NCI-H526 (cell line): ENCODE measurements at regions not wholly inside any gene's neighbourhood (a gene's known extent, or its start where the extent isn't known, plus 50 kb on each side); places are given as distances from the start of the nearest gene placed in this dataset.
A peak's percentile ranks its signal among the peaks of the same experiment; 100 is the strongest.

Experiments
- DNase-seq, 2 experiments: peaks; one replicate each; lab custom pipeline; 2025; lab: John Stamatoyannopoulos, UW

DNA sequence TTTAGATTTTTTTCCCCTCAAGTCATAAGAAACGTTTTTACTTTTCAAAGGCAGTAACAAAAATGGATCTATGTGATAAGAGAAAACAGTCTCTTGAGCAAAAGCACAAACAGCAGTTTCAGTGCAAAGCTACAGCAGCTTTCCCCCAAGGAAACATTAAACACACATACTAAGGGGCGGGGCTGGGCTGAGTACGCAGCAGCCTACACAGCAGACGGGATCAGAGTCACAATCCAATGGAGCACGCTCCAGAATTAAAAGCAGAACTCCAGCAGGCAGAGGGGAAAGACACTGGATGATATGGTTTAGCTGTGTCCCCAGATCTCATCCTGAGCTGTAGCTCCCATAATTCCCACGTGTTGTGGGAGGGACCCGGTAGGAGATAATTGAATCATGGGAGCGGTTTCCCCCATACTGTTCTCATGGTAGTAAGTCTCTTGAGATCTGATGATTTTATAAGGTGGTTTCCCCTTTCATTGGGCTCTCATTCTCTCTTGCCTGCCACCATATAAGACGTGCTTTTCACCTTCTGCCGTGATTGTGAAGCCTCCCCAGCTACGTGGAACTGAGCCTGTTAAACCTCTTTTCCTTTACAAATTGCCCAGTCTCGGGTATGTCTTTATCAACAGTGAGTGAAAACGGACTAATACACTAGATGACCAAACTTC is 116.2 kb upstream of the SLCO3A1 start:
- DNase-seq: no peak

DNA sequence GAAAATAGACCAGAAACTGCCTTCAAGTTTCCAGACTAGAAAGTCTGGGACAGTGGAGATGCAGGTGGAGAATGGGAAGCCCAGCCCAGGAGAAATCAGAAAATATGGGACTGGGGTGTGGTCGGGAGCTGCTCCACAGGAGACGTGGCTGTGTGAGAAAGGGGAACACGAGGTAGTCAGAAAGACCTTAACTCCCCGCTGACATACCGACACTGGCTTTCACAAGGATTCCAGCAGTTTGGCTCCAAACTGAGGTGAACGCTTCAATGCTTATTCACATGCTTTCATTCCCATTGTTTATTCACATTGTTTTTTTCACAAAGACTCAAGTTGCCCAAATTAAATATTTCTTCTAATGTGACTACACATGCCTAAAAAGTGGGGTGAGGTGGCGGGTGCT is 111.5 kb upstream of the SLCO3A1 start:
- no peak for DNase-seq

DNA sequence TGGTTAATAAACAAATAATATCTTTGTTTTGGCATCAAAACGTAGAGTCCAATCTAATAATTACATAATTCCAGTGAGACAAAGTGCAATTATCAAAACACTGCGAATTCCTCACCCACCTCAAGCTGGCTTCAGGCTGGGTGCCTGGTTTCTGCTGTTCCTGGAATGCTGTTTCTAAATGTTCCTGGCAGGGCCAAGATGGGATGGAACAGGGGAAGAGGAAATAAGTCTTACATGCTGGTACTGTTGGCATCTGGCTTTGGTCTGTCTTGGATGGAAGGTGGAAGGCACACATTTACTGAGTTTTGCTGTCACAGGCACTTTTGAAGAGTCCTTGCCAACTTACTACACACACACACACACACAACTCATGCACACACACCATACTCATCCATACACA is 101.9 kb upstream of the SLCO3A1 start:
- DNase-seq: no peak

DNA sequence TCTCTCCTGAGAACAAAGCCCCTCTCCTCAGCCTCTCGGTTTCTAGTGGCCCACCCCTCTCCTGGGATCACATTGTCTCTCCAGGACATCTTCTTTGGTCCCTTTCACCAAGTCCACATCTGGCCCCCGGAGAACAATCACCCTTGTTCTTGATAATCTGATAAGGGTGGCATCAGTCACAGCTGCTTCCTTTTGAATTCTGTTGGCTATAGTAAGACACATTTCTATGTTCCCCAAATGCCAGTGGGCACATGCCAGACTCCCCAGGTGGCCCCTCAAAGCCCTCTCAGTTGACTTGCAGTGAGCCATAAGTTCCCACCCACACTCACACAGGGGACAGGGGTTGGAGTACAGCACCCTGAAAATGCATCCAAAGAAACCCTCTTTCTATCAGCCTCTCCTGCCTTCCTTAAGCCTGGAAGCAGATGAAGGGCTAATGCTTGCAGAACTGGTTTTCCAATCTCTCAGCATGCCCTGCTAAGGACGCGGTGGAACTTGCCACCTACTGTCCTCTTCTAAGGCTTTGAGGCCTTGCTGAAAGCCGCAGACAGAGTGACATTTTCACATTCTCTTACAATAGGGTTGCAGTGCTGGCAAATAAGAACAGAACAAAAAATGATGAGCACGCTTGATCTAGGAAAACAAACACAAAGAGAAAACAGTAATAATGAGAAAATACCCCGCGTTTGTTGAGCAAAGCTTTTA is 101.3 kb upstream of the SLCO3A1 start:
- peak in 1 of 2 experiments; percentile 10 for DNase-seq

DNA sequence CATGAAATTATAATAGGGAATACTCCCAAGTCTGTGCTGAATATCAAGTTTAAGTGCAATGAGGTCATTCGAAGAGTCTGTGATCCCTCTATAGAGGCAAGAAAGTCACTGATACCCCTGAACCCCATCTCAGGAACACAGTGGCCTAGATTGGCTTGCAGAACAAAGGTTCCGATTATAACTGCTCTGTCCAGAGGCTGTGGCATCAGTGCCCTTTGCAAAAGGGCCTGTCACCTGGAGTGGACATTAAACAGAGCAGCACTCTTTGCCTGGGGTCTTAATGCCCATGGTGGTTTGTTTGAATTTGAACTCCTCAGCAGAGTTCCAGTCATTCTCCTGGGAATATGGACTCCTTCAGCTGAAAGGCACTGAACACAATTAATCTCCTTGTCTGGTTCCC is 93.9 kb upstream of the SLCO3A1 start:
- no peak for DNase-seq

DNA sequence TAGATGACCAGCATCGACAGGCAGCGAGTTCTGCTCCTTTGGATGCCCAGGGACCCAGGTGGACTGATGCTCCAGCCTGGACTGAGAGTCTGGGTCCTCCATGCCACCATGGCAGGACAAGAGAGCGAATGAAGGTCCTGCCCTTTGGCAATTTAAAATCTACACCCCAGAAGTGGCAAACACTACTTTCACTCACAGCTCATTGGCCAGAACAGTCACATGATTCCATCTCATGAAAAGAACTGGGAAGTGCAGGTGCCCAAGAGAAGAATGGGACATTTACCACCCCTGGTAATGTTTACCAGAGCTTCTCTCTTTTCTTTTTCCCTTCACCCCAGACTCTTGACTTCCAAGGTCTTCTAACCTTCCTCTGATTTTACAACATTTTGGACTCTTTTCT is 87.8 kb upstream of the SLCO3A1 start:
- DNase-seq: no peak

DNA sequence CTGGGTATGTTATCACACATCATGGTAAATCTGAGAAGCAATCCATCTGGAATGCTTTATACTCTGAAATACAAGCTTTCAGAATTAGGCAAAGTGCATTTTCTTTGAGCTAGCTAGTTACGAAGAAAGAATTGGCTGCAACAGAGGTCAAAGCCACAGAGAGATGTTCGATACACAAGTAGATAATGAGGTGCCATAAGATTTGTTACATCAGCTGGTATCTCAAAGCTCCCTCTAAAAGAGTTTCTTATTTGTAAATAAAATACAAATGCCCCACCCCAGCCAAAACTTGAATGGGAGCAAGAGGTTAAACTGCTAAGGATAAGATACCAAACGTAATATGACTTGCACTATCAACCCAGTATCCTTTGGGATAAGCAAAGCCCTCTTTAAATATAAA is 84.0 kb upstream of the SLCO3A1 start:
- no peak for DNase-seq

DNA sequence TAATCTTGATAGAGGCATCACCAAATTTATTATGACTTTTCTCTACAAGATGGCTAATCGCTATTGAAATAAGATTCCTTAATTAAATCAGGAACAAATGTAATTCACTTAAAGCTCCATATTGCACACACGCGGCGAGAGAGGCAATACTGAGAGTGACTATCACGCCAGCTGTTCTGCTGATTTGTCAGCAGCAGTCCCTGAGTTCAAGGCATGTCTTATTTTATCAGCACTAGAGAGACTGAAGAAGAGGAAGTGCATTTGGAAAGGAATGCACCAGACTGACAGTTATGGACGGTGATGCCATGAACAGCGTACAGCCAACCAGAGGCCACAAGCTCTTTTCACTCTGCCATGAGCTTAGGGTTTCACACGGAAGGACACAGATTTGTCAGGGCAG is 83.6 kb upstream of the SLCO3A1 start:
- no peak for DNase-seq

DNA sequence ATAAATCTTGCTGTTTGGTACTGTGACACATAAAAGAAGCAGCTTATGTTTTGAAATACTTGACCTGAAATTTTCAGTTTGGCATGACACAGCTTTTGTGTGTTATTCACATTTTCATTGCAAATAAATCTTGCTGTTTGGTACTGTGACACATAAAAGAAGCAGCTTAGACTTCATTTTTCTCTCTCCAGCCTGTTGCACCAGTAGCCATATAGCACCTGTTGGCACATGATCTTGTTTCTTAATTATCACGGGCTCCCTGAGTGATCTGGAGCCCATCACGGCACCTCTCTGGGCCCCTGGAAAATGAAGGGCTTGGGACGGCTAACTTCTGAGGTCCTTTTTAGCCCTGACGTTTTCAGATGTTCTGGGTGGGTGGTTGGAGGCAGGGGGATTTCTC is 77.4 kb upstream of the SLCO3A1 start:
- no peak for DNase-seq

DNA sequence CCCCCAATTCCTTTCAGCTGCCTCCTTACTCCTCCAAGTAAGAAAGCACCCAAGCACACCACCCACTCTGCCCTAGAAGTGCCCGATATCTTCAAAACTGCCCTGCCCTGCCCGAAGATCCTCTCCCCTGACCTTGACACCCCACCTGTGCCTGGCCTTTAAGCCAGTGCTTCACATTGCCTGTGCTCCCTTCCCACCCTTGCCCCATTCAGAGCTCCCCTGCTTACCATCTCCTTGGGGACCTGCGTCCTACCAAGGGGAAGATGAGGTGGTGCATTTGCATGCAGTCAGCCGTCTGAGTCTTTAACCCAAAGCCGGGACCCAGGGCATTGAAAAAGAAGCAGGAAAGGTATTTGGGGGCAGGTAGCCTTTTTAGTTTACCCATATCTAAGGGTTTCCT is 73.5 kb upstream of the SLCO3A1 start:
- peak; percentile 46 to 58 for DNase-seq

DNA sequence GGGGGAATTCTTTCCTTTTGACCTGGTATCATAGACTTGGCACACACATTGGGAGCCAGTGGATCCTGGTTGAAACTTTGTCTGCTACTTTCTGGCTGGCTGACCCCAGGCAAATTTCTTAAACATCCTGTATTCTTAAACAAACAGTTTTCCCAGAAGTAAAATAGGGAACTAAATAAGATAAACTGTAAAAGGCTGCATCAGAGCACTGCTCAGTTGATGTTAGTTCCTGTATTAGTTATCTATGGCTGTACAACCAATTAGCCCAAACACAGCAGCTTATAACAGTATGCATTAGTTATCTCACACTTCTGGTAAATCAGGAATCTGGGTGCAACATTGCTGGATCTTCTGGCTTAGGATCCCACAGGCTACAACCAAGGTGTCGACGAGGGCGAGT is 73.1 kb upstream of the SLCO3A1 start:
- peak; percentile 27 to 50 for DNase-seq

DNA sequence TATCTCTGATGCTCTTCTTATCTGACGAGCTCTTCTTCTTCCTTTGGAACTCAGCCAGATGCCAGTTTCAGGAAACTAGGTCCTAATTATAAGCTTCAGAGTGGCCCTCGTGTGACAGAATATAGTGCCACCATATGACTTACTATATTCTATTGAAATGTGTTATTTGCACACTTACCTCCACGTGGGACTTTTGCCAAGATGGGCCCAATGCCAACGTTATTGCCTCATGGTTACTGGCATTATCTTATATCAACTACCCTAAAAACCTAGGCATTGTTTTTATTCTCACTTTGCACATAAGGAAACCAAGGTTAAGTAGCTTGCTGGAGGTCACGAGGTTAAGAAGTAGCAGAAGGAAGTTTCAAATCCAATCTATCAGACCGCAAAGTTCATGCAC is 71.3 kb upstream of the SLCO3A1 start:
- DNase-seq: no peak

DNA sequence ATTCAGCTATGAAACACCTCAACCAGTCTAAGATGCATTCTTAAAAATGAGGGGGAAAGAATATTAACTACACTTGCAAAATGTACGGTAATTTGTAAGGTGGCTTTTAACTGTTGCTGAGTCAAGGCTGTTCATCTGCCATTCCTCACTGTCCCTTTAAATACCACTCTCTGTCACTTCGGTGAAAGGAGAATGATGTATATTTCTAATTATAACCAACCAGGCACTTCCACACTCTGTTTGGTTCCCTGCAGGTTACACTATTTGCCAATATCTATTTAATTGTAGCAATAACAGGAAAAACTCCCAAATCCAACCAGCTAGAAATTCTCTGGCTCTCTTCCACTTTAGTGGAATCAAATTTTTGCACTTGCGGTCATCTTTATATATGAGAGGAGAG is 70.5 kb upstream of the SLCO3A1 start:
- no peak for DNase-seq

DNA sequence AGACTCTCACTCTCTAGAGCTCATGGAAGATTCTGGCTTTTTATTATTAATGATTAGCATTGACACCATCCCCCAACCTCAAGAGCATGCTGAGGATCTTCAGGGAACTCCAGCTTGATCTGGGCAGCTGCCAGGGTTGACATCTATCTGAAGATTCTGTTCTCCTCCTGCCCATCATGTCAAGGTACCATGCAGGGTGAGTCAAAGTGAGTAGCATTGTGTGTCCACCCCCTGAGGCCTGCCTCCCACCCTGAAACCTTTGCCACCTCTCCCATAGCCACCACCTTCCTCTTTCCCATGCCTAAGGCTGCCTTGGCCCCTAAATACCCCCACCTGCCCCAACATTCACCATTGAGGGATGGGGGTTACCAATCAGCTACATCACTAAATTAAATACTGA is 70.1 kb upstream of the SLCO3A1 start:
- no peak for DNase-seq

DNA sequence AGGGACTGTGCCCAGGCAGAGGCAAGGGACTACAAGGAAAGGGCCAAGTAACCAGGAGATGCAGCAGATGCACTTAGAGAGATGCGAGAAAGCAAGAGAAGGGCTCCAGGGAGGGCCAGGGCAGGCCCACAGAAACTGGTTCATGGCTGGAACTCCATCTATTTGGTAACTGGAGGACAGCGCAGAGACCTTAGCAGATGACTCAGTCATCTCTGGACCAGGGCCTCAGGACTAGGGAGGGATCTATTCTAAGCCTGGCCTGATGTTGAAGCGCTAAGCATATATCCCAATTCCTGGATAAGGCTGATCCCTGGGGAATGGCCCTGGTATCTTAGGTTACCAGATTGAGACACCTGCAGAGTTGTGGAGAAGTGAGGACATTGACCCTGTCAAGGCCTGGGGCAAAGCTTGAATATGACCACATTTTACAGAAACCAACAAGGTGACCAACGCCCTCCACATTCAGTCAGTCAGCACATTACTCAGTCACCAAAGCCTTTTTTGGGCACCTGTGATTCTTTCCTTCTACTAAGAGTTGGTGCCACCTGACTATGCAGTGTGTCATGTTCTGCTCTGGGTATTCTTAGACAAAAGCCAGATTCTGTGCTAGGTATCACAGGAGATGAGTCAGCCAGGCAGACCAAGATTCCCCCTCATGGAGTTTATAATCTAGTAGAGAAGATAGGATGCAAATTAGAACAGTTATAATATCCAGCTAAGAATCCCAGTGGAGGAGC is 68.4 kb upstream of the SLCO3A1 start:
- no peak for DNase-seq

DNA sequence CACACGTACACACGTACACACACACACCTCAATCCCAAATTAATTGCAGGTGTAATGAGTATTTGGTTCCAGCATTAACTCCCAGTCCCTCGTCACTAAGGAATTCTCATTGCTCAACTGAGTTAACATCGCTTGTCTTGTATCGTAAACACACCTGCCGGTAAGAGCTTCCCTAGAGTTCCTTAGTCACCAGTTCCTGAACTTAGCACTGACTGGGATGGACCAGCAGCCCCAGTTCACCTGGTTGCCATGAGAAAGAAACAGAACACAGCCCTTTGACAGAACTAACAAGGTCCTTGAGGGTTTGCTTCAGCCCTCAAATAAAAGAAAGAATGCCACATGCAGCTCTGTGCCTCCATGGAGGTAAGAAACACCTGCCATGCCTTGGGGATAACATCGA is 66.3 kb upstream of the SLCO3A1 start:
- peak in 1 of 2 experiments; percentile 49 for DNase-seq

DNA sequence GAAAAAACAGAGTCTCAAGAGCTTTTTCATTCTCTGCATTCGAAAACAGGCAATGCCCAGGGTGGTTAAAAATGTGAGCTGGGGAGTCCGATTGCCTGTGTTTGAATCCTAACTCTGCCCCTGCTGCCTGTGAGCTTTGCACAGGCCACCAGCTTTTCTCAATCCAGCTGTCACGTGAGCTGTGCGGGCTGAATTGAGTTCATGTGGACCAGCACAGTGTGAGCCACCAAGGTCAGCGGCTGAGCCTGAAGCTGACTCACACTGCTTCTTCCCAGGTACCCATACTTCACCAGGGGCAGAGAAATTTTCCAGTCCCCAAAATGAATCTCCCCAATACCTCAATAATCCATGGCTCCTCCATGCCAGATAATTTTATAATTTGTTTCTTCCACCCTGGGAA is 64.4 kb upstream of the SLCO3A1 start:
- no peak for DNase-seq

DNA sequence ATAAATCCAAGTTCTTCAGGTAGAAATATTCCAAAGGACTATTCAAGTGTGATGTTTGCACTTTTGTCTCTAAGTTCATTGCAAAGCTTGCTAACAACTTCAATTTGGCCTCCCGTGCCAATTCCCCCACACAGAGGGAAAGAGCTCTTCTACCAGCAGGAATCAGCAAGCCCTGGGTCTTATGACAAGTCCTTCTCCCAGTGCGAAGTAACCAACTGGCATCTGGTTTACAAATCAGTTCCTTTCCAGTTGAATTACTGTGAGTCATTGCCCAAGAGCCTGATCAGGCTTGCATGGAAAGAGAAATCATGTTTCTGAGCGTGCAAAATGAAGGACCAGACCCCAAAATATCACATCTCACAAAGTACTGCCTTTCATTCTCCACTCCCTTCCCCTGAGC is 62.7 kb upstream of the SLCO3A1 start:
- DNase-seq: no peak

DNA sequence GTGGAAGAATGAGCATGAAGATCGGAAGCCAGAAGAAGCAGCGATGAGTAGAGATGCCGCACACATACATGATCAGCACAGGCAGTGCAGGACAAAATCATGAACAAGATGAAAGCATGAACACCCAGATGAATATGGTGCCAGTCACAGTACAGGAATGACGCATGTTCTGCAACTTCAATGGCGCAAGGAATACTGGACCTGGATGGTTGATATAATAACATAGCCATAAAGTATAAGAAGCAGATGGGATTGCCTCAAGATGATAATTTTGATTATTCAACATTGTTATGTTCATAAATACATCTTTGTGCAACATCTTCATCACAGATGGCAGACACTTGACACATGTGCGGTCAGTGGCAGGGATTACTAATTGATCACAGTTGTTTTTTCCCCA is 59.7 kb upstream of the SLCO3A1 start:
- DNase-seq: no peak

DNA sequence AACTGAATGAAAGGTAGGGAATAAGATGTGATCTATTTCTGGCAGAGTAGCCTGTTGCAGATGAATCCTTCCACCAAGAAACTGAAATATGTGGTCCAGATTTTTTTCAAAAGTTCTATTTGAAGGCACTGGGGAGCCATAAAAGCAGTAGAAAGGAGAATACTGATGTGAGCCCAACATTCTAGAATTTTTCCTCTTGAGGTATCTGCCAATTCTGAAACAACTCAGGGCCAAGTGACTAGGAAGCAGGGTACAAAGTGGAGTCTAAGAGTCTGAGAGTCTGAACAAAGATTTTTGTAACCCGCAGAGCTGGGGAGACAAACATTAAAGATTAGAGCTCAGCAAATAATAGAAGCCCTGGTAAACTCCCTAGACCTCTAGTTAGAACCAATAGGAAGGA is 58.3 kb upstream of the SLCO3A1 start:
- no peak for DNase-seq

DNA sequence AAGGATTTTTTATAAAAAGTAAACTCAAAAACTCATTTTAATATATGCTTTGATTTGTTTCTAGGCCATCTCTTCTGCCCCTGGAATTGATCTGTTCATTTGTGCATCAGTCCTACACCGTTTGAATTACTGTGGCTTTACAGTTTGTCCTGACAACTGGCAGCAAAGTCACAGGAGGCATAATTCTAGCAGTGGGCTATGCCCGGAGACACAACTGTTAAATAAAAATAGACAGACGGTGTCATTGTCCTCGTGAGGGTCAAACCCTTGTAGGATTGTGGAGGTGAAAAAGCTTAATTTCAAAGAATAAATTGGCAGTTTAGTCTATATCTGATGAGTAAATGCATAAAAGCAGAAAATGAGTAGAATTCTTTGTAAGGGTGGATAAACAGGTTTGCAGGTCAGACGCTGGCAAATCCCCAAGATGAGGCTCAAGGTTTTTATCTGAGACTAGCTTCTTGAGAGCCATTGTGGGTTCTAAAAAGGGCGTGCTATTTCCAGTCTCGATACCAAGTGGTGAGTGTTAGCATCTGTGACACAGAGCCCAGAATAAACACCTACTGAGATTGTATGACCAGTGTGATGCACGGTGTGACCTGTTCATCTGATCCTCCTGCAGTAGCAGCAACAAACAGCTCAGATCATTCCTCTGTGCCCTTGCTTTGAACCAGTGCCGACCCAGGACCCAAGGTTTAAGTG is 51.5 kb upstream of the SLCO3A1 start:
- DNase-seq: no peak

DNA sequence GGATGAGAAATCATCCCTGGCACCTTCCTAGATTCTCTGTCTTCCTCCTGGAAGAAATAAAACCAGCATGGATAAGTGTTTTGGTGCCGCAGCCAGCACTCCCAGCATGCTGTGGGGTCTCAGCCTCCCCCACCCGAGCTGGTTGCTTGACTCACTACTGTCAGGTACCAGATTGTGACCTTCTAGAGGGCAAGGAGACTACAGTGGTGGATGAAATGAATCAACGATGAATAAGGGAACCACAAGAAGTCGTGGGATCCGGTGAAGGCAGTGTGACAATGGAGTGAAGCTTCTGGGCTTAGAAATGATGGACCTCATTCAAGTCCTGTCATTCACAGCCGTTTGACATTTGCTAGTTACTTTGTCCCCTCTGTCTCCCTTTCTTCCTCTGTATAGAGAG is 50.2 kb upstream of the SLCO3A1 start:
- no peak for DNase-seq
